GM18873 (cell line): ENCODE measurements at regions not wholly inside any gene's neighbourhood (a gene's known extent, or its start where the extent isn't known, plus 50 kb on each side); places are given as distances from the start of the nearest gene placed in this dataset.

Source experiments
- ATAC-seq: cut with Tn5 transposase; IDR thresholded peaks from one replicate; pipeline ENCODE4 v1.9.1; 2021; ENCODE audit warnings: mild to moderate bottlenecking, moderate library complexity, moderate number of reproducible peaks; ENCODE audit not compliant: unreplicated experiment, low FRiP score

- no peak for ATAC-seq
Observed at GRCh38 chr16:65790768-65791167, 575.7 kb upstream of the CDH5 start.

DNA sequence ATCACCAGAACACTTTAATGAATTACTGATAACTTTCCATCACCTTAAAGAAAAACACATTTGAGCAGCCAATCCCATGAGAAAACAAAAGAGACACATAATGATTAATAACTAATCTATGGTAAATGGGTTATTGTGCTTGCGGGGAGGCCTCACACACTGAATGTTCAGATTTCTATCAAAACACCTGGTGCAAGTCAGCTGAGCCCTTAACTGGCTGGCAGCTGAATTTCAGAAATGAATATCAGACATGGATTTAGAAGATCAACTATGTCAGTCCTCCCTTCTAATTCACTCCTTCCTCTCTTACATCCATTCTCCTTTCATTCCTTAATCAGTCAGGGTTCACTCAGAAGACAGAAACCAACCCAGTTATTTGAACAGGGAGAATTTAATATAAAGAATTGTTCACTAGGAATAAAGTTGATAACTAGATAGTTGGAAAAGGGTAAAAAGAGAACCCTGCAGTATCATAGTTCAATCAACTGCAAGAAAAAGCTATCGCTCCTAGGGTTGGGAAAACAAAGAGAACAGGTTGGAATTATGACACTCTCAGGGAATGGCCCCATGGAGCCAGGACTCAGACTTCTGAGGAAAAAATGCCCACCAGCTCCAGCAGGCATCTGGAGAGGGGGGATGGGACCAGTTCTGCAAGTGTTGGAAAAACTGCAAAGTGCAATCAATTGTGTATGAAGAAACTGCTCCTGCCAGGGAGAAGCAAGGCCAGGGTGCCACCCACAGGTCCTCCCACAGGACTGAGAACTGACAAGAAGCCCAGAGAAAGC, 577.1 kb upstream of the CDH5 start:
- ATAC-seq, result no peak

DNA sequence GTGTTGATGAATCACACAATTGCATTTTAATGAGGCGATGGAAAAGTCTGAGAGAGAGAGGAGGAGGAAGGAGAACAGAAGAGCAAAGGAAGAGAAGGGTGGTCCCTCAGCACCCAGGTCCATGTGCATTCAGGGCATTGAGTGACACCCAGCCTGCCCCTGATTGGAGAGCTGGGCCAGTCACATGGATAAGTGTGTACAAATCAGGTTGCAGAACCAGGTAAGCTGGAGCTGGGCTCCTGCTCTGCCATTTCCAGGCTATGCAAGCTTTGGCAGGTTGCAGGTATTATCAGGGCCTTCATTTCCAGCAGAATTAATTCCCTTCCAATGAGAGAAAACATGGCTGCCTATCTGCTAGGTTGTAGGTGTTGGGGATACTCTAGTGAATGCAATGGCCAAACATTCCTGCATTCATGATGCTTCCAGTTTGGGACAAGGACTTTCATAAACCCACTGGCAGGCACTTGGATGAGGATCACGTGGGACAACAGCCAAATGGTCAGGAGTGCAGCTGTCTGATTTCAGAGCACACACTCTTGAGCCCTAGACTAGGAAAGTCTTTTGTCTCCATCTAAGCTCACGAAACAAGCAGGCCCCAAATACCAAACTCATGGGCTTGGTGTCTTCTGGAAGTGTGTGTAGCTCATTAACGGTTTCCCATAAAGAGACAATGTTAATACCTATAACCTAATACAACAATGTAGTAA, 577.9 kb upstream of the CDH5 start:
- ATAC-seq, result no peak

DNA sequence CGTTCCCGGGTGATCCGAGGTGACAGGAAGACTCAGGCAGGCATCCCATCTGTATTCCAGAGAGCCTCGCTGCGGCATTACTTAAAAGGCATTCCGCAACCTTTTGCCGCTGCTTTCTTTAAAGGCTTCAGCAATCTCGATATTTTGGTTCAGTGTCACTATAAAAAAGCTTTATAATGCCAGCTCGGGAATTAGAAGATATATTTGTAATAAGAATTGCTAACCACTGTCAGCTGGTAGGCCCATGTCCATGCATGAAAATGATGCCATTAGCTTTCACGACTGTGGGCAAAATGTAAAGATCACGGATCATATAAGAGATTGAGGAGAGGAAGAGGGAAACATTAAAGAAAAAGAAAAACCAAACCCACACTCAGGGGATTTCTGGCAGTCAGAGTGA, 578.6 kb upstream of the CDH5 start:
- no peak for ATAC-seq

DNA sequence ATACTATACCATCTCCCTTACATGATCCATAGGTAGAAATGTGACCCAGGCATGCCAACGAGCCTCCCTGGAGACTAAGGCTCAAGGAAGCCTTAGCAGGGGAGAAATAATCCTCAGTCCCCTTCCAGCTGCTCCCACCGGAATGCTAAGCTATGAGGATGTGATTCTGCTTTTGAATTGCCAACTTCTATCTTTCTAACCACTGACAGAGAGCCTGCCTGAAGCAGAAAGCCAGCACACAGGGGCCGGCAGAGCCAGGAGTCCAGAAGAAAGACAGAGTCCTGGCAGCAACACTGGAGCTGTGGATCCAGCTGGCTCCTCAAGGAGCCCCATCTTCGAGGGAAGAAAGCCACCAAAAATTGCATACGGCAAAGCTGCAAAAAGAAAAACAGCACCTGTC, 579.6 kb upstream of the CDH5 start:
- ATAC-seq, result no peak

- no peak for ATAC-seq
Observed at GRCh38 chr16:65783709-65784474, 582.6 kb upstream of the CDH5 start.

- ATAC-seq, result no peak
Observed at GRCh38 chr16:65782611-65783600, 583.6 kb upstream of the CDH5 start.

- no peak for ATAC-seq
Observed at GRCh38 chr16:65781855-65782254, 584.6 kb upstream of the CDH5 start.

GRCh38 chr16:65781363-65781762, 585.1 kb upstream of the CDH5 start:
- ATAC-seq, result no peak

DNA sequence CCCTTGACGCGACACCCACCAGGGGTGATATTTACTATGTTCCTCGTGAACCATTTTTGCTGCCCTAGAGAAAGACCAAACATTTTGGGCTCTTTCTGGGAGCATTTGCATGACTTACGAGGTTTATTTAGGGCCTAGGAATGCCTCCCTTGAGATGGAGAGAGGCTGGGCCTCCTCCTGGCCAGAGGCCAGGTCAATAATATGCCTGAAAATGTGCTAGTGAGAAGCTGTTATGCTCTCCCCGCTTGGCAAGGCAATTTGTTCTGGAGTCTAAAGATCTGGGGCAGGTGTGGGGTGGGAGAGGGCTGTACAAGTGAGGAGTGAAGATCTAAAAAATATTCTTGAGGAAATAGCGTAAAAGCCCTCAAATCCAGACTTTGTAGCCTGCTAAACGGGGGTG, 587.3 kb upstream of the CDH5 start:
- ATAC-seq, result no peak

DNA sequence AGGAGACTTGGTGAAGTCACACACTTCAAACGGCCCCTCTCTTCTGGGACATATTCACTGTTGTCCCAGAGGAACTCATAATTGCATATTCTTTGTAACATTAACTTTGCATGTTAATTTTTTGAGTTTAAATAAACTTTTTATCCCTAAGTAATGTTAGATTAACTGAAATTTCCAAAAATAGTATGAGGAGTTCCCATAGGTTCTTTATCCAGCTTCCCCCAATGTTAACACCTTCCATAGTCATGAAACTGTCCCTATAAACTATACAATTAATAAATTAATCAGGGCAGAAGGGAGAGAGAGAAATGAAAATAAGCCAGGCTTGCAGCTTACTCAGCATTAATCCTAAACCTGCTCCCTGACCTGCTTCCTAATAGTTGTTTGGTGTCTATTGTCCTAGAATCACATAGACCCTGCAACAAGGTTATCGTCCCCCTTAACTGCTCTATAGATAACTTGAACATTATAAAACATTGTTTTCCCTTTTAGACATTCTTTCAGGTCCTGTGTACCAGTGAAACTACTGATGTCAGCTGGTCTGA, 589.8 kb upstream of the CDH5 start:
- no peak for ATAC-seq

DNA sequence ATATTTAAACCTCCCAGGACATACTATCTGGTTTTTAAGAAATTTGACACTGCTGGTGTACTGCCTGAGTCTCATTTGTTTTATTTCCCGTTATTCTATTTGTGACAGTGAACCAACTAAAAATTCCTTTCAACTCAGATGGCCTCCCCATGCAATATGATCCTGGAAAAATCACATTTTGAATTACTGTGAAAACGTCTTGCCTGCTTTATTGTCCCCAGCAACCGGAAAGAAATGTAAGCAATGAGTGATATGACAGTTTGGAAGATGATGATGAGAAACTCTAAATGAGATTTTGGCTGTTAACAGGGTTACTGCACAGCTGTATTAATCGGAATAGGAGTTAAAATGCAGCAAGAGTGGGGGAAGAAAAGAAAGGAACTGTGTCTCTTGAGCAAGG, 590.7 kb upstream of the CDH5 start:
- no peak for ATAC-seq

DNA sequence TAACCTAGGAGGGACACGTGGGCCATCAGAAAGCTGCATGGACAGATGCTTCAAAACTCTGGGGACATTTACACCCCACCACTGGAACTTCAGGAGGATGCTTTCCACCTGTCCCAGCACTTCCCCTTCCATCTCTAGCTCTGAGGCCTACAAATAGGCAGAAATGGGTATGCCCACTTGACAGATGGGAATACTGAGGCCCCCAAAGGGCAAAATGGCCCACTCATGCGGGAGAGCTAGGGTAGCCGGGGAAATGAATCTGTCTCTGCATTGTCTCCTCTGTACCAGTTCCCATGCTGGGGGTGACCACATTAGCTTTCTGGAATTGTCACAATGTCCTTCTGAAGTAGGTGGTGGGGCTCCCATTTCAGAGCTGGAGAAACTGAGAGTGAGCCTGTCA, 592.1 kb upstream of the CDH5 start:
- no peak for ATAC-seq

DNA sequence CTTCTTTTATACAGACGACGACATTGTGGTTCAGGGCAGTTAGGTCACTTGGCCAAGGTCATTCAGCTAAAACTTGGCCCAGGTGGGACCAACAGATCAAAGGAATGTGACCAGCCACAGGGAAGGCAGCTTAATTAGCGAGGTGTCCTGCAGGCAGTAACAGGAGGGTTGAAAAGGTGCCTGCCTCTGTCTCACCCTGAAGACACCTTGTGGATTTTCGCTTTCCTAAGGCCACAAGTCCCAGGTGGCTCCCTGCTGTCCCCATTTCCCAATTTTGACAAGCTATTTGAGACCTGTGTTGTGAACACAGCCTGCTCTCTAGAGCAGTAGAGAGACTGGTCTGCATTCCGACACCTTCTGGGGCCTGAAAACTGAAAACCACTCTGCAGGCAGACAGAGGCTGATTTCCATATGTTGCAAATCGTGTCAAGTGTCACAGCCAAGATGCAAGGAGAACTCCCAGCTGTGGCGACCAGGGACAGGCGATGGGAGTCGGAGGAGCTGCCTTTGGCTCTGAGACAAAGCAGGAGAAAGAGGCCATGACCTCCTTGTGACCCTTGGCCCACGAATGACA, 593.1 kb upstream of the CDH5 start:
- ATAC-seq, result no peak

DNA sequence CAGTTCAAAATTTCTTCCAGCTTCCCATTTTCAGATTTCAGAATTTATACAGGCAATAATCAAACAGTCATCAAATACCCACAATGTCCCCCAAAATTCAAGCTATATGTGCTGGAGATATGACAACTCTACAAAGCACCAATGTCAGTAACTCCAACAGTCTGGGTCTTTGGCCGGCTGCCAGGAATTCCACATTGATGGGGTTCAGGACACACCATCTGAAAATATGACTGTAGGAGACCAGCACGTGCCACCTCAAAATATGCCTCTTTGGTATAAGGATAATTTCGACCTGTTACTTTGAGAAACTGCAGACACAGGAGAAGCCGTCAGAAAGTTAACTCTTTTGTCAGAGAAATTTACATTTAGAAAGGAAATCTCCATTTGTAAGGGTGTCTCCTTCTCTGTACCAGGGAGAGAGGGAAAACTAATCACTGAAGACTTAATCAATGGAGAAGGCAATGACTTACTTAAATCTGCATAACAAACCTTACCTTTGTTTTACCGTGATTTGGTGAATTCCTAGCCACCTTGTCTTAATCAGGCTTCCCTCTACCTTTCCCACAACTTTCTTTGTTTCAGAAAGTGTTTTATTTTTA, 594.3 kb upstream of the CDH5 start:
- no peak for ATAC-seq

DNA sequence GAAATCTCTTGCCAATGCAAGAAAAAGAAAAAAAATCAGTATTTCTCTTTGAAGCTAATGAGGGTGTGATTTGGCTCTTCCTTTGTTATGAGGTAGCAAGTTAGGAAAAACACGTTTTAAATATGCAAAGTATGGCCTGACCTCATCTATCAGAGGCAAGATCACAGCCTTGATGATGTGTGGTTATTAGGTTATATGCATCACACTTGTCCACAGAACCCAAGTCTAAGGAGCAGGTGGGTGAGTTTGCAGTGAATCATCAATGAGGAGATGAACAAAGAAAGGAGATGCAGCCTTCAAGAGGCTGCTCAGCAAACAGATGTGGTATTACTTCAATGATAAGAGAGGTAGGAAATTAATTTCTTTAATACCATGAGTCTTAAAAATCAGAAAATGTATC, 594.8 kb upstream of the CDH5 start:
- no peak for ATAC-seq

- no peak for ATAC-seq
Observed at GRCh38 chr16:65770752-65771151, 595.7 kb upstream of the CDH5 start.

- no peak for ATAC-seq
Observed at GRCh38 chr16:65769776-65770438, 596.6 kb upstream of the CDH5 start.

- ATAC-seq, result no peak
Observed at GRCh38 chr16:65769055-65769465, 597.4 kb upstream of the CDH5 start.
